GM04503 (cell line): ENCODE measurements at regions not wholly inside any gene's neighbourhood (a gene's known extent, or its start where the extent isn't known, plus 50 kb on each side); places are given as distances from the start of the nearest gene placed in this dataset.

Experiments used
- DNase-seq: peaks from one replicate; pipeline ENCODE4 v3.0.0-alpha.2; 2012; ENCODE audit warnings: low read depth

GRCh38 chr20:16175322-16175961, 397.8 kb downstream of the KIF16B start:
- no peak for DNase-seq

DNA sequence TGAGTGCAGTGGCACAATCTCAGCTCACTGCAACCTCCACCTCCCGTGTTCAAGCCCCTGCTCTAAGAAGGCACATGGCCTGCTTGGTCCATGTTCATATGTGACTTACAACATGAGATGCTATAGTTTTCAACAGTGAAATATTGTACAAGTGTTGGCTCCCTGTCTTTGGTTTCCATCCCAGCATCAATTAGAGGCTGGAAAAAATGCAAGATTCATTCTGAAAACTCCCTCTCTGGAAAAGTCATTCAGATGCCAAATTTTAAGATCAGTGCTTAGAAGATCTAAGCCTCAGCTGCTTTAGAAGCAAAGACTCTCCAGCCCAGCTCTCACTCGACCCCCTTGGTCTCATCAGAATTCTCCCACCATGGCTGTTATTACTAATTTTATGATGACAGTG, 398.9 kb downstream of the KIF16B start:
- no peak for DNase-seq

- DNase-seq: no peak
These were observed 400.2 kb downstream of the KIF16B start for GRCh38 chr20:16173044-16173443.

DNA sequence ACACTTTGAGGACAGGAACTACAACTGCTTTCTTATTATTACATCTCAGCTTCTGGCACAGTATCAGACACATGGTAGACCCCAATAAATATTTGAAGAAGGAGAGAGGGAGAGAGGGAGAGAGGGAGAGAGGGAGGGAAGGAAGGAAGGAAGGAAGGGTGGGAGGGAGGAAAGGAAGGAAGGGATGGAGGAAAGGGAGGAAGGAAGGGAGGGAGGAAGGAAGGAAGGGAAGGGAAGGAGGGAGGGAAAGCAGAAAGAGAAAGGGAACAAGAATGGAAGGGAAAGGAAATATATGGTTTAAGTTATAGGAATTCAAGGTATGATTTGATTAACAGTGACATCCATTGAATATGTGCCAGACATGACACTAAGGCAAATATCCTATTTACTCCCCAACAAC, 402.1 kb downstream of the KIF16B start:
- no peak for DNase-seq

- no peak for DNase-seq
These were observed 402.8 kb downstream of the KIF16B start for GRCh38 chr20:16170406-16170971.

DNA sequence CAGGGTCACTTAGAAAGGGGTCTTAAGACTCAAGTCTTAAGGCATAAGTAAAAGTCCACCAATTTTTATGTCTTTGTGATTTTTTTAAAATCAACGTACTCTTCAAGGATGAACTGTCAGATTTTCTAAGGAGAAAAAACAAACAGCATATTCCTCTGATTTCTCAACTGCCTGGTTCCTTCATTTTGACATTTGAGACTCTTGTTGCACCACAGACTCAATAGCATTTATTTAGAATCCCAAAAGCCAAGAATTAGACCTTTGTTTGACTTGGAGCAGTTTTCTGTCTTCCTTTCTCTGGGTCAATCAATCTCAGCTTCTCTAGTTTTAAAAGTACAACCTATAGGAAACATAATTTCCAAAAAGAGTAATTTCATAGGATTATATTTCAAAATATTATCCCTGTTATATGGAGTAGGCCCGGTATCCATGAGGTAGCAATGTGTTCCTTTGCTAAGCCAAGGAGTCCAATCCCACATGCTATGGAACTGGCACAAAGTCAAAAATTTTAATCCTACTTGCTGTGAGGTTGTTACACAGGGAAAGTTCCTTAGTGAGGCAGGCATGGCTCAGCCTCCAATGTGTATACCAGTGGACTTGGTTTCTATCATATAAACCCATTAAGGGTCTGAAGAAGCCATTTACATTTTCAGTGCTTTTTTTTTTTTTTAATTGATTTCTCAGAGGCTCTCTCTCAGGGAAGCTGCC, 405.7 kb downstream of the KIF16B start:
- DNase-seq: no peak

GRCh38 chr20:16166737-16167136, 406.5 kb downstream of the KIF16B start:
- DNase-seq: no peak

- DNase-seq: no peak
These were observed 414.3 kb downstream of the KIF16B start for GRCh38 chr20:16158976-16159286.

DNA sequence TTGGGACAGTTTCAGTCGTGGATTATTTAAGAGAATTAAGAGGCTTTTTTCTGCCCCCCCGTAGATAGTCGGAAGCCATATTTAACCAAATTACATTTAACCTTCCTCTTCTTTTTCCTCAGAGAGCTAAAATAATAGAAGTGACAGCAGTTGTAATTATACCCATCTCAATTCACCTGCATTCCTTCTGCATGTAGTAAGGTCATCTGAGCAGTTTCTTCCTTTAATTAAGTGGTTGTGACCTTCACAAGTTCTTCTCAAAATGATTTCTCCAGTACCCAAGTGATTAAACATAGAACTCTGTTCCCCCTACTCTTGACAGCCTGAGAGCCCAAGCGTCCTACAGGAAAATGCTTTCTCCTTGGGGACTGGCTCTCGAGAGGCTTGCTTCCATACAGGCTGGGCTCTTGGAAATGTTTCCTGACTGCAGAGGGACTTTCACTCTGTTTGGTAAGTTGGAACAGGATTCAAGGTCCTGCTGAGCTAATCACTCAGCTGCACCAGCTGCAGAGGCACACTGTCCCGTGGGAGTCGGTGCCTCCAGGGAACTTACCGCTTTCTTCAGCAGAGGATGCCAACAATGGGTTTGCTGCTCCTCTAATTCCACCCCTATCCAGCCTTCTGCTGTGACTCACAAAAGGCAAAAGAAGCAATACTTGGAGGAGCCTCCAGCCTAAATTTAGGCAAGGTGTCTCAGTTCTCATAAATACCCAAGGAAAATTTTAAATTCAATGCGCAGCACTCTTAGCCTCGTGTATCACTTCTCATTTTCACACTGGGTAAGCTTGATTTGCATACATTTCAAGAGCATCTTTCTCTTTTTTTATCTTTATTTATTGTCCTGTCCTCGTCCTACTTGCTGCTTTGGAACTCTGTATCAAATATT, 414.9 kb downstream of the KIF16B start:
- DNase-seq: no peak

GRCh38 chr20:16147916-16148315, 425.3 kb downstream of the KIF16B start:
- no peak for DNase-seq

GRCh38 chr20:16147216-16147615, 426.0 kb downstream of the KIF16B start:
- no peak for DNase-seq

- DNase-seq: no peak
These were observed 427.3 kb downstream of the KIF16B start for GRCh38 chr20:16145919-16146318.

GRCh38 chr20:16143596-16143995, 429.7 kb downstream of the KIF16B start:
- no peak for DNase-seq

DNA sequence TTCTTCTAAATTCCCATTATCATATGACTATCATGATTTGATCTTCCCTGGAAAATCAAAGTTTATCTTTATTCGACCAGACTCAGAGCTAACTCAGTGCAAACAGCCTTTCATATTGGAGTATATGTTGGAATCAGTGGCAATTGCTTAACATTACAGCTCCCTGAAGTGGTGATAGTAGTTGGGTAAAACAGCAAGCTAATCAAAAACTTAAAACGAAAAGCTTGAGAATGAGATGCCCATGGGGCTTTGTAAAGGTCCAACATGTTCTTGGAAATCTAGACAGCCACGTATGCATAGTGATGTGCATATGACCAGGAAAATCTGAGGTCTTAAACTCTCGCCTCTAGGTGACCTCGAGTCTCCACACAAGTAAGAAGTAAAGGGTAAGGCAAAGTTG, 437.6 kb downstream of the KIF16B start:
- no peak for DNase-seq

- no peak for DNase-seq
These were observed 441.0 kb downstream of the KIF16B start for GRCh38 chr20:16132036-16132798.

GRCh38 chr20:16129411-16129810, 443.8 kb downstream of the KIF16B start:
- DNase-seq: no peak

- no peak for DNase-seq
These were observed 444.6 kb downstream of the KIF16B start for GRCh38 chr20:16128538-16129106.

DNA sequence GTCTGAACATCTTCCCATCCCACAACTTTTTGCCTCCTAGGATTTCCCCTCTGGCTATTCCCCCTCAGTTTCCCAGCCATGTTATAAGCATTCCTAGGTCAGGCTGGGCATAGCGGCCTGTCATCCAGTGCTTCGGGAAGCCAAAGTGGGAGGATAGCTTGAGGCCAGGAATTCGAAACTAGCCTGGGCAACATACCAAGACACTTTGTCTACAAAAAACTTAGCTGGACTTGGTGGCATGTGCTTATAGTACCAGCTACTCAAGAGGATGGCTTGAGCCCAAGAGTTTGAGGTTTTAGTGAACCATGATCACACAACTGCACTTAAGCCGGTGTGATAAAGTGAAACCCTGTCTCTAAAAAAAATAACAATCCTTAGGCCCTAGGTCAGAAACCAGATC, 447.4 kb downstream of the KIF16B start:
- peak; percentile 32 for DNase-seq

DNA sequence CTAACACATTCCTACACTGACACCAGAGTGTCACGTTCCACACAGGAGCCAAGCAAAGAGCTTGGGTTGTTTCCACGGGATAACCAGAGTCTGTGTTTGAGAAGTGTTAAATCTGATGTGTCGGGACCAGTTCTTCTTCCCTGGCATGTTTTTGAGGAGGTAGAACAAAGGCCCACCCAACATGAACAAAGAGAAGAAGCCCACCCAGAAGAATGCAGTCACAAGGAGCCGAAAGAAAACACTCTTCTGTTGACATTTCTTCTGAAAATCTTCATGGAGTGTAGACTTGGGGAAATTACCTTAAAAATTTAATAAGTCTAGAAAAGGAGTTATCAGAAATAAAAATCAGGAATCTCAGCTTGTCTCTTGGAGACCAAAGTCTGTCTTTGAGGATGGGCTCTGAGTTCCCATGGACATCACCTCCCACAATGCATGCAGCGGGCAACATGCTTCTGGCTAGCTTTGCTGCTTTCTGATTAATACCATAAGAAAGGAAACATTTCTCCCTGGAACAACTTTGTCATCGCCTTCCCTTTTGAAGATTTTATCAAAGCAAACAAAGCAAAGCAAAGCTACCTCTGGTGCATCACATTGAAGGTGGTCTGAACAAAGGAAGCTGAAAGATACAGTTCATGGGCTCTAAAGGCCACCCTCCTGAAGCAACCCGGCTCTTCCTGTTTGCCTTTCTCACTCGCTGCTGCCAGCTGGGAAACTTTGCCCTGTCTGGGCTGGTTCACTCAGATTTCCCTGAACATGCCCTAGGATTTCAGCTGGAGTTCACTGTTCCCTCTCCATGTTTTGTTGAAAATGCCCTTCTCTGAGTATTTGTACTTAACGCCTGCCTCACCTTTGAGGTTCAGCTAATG, 448.1 kb downstream of the KIF16B start:
- DNase-seq: no peak

GRCh38 chr20:16124491-16124890, 448.8 kb downstream of the KIF16B start:
- DNase-seq: no peak

GRCh38 chr20:16123623-16124022, 449.6 kb downstream of the KIF16B start:
- peak; percentile 7 for DNase-seq
